ENCODE measurements at regions not wholly inside any gene's neighbourhood (a gene's known extent, or its start where the extent isn't known, plus 50 kb on each side); places are given as distances from the start of the nearest gene placed in this dataset.

DNA sequence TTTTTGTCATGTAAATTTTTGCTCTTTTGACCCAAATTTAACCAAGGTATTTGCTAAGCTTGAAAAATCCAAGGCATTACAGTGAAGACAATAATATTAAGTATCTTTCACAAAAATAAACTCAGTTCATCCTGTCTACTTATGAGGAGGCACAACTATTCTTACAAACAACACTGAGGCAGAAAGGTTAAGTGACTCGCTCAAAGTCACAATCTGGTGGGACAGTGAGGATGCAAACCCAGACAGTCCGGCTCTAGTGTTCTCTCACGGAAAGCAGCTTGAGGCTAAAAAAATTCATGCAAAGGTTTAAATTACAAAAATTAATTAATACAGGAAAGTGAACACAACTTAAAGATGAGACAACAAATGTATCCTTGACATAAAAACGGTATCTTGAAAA lies 125.3 kb downstream of the SIPA1L2 start:
- TF ChIP-seq, protein P1, sequence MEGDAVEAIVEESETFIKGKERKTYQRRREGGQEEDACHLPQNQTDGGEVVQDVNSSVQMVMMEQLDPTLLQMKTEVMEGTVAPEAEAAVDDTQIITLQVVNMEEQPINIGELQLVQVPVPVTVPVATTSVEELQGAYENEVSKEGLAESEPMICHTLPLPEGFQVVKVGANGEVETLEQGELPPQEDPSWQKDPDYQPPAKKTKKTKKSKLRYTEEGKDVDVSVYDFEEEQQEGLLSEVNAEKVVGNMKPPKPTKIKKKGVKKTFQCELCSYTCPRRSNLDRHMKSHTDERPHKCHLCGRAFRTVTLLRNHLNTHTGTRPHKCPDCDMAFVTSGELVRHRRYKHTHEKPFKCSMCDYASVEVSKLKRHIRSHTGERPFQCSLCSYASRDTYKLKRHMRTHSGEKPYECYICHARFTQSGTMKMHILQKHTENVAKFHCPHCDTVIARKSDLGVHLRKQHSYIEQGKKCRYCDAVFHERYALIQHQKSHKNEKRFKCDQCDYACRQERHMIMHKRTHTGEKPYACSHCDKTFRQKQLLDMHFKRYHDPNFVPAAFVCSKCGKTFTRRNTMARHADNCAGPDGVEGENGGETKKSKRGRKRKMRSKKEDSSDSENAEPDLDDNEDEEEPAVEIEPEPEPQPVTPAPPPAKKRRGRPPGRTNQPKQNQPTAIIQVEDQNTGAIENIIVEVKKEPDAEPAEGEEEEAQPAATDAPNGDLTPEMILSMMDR (optimal IDR thresholded peaks at IDR 0.05 in 1 of 3, IDR thresholded peaks at IDR 0.05 in 1 of 3, conservative IDR thresholded peaks at IDR 0.05 in 1 of 3; ENCODE audit: extremely low read depth in 1 of 3, insufficient read depth in 2 of 3, low read length in 3 of 3) = no peak
- no peak for TF ChIP-seq EZH2 (IDR thresholded peaks at IDR 0.05; ENCODE audit: low read length)

All from keratinocyte (primary cell).